Subcutaneous abdominal adipose tissue (tissue), 5 donors: ENCODE measurements at regions not wholly inside any gene's neighbourhood (a gene's known extent, or its start where the extent isn't known, plus 50 kb on each side); places are given as distances from the start of the nearest gene placed in this dataset.

Source experiments
- H3K27ac ChIP-seq: one replicate; pipeline ENCODE4 v1.7.0; 2013; ENCODE audit warnings: low read depth, mild to moderate bottlenecking, inconsistent platforms, low read length, moderate library complexity
- H3K27me3 ChIP-seq, 5 donors: one replicate each; pipeline ENCODE4 v1.7.0; 2013; ENCODE audit warnings: low read length in 5 of 5, inconsistent platforms in 1 of 5; ENCODE audit not compliant: control insufficient read depth in 5 of 5, insufficient read depth in 4 of 5
- H3K36me3 ChIP-seq, 5 donors: one replicate each; pipeline ENCODE4 v1.7.0; 2013; ENCODE audit warnings: low read length in 5 of 5; ENCODE audit not compliant: control insufficient read depth in 5 of 5, insufficient read depth in 5 of 5
- H3K4me1 ChIP-seq, 5 donors: one replicate each; pipeline ENCODE4 v1.7.0; 2013; ENCODE audit warnings: low read length in 5 of 5, mild to moderate bottlenecking in 3 of 5, moderate library complexity in 1 of 5; ENCODE audit not compliant: control insufficient read depth in 5 of 5, insufficient read depth in 5 of 5
- H3K4me3 ChIP-seq, 5 donors: one replicate each; pipeline ENCODE4 v1.7.0; 2013; ENCODE audit warnings: low read length in 5 of 5, low read depth in 1 of 5
- H3K9ac ChIP-seq, 5 donors: one replicate each; pipeline ENCODE4 v1.7.0; 2013; ENCODE audit warnings: low read length in 5 of 5, mild to moderate bottlenecking in 4 of 5, moderate library complexity in 3 of 5
- H3K9me3 ChIP-seq, 5 donors: one replicate each; pipeline ENCODE4 v1.7.0; 2013; ENCODE audit warnings: low read length in 5 of 5; ENCODE audit not compliant: control insufficient read depth in 5 of 5
- donor health status: healthy.
- donor health status: healthy.
- donor health status: healthy.
- donor health status: healthy.
- donor health status: healthy.

GRCh38 chr14:22384167-22384549 lies 204.9 kb downstream of the DAD1 start:
- Histone ChIP-seq H3K4me3 (no peak overlapping the region), H3K9me3 (no peaks in the 10 kb centered on the region), H3K4me1 (peaks cover 0 to 11% (median 6%) of the 10 kb centered on the region in 5 donors), H3K27ac (no peak overlapping the region), H3K9ac (no peak overlapping the region), H3K36me3 (no peaks in the 10 kb centered on the region), H3K27me3 (peaks cover 0 to 12% (median 3%) of the 10 kb centered on the region in 5 donors)

DNA sequence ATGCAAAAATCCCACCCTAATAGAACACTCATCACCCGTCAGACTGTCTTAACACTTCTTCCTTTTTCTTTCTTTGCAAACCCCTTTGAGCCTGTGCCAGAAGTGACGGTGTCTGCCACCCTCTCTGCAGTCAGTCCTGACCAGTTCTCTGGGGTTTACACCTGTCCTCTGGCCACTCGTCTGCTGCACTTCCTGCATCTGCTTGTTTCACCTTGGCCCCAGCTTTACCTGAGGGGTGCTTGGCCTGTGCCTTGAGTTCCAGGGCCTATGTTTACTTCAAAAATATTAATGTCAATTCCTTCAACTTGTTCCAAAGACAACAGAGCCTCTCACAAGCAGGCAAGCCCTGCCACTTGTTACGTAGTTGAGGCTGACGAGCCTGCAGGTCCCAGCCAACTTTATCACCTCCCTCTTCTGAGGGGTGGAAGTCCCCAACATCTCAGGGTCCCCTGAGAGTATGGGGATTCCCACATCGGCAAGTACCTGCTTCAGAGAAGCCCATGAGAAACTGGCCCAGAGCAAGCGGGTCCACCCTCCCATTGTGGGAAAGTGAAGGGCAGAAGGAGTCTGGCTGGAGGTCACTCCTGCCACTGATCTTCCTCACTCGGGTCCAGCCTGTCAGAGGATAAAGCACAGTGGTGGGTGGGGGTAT lies 205.4 kb downstream of the DAD1 start:
- peaks cover 0 to 12% (median 3%) of the 10 kb centered on the region in 5 donors for H3K27me3 ChIP-seq
- H3K27ac ChIP-seq: no peak overlapping the region
- H3K4me3 ChIP-seq: no peak overlapping the region
- peaks cover 0 to 11% (median 6%) of the 10 kb centered on the region in 5 donors for H3K4me1 ChIP-seq
- no peak overlapping the region for H3K9ac ChIP-seq
- H3K9me3 ChIP-seq: no peaks in the 10 kb centered on the region
- H3K36me3 ChIP-seq: no peaks in the 10 kb centered on the region

- H3K36me3 ChIP-seq: no peaks in the 10 kb centered on the region
- no peak overlapping the region for H3K9ac ChIP-seq
- peaks cover 0 to 9% (median 5%) of the 10 kb centered on the region in 5 donors for H3K4me1 ChIP-seq
- H3K27ac ChIP-seq: no peak overlapping the region
- H3K4me3 ChIP-seq: no peak overlapping the region
- H3K9me3 ChIP-seq: no peaks in the 10 kb centered on the region
- peaks cover 0 to 12% (median under 1%) of the 10 kb centered on the region in 5 donors for H3K27me3 ChIP-seq
These were observed 206.1 kb downstream of the DAD1 start for GRCh38 chr14:22382955-22383354.

DNA sequence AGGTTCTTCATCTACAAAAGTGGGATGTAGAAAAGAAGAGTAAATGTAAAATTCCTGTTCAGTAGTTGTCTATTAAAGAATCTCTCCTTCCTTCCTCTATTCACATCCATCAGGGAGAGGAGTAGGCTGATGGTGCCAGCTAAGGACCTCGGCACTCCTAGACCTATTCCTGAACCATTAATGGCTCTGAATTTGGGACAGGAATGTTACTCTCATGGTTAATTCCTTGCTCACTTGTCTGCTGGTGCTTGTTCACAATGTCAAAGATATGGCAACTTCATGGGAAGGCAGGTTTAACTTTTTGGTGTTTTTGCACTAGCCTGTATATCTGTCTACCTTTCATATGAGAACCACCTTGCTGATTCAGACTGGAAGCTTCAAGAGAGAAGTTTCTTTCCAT lies 206.6 kb downstream of the DAD1 start:
- Histone ChIP-seq H3K9ac (no peak overlapping the region), H3K27me3 (peaks cover 0 to 12% (median 2%) of the 10 kb centered on the region in 5 donors), H3K4me1 (peaks cover 0 to 4% (median 0%) of the 10 kb centered on the region in 5 donors), H3K27ac (no peak overlapping the region), H3K4me3 (no peak overlapping the region), H3K9me3 (no peaks in the 10 kb centered on the region), H3K36me3 (no peaks in the 10 kb centered on the region)

DNA sequence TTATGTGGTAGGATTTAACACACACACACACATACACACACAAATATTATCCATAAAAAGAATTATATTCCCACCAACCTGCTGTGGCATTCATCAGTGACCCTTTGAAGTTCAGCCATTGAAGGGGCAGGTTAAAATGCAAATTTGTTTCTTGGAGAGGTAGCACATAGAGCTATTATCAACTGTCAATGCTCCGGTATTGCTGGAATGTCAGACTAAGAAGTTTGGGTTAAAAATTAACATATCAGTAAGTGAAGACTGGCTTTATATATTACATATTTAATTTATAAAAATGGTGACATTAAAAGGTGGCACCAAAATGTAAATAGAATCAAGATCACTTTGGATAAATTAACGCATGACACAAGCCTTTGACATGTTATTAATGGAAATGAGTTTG lies 207.3 kb downstream of the DAD1 start:
- Histone ChIP-seq H3K9ac (no peak overlapping the region), H3K4me3 (no peak overlapping the region), H3K4me1 (peaks cover 0 to 4% (median 0%) of the 10 kb centered on the region in 5 donors), H3K27me3 (peaks cover 0 to 9% (median 2%) of the 10 kb centered on the region in 5 donors), H3K36me3 (no peaks in the 10 kb centered on the region), H3K9me3 (no peaks in the 10 kb centered on the region), H3K27ac (no peak overlapping the region)

DNA sequence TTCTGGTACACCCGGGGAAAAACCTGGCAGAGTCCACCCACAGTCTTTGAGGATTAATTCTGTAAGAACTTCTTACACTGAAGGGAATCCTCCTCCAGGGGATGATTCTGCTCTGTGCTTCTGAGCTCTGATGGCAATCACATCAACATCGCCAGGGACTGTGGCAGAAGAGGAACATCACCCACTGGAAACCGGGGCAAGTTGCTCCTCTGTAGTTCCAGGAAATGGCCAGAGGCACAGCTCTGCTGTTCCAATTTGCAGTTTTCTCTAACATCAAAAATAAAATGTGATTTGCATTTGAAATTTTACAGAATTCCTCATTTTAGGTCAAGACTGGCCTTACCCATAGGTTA lies 207.6 kb downstream of the DAD1 start:
- Histone ChIP-seq H3K4me3 (no peak overlapping the region), H3K27me3 (peaks cover 0 to 9% (median 2%) of the 10 kb centered on the region in 5 donors), H3K27ac (no peak overlapping the region), H3K9ac (no peak overlapping the region), H3K4me1 (peaks cover 0 to 4% (median 0%) of the 10 kb centered on the region in 5 donors), H3K36me3 (no peaks in the 10 kb centered on the region), H3K9me3 (no peaks in the 10 kb centered on the region)

GRCh38 chr14:22380571-22381407 lies 208.2 kb downstream of the DAD1 start:
- Histone ChIP-seq H3K9ac (no peak overlapping the region), H3K36me3 (no peaks in the 10 kb centered on the region)

DNA sequence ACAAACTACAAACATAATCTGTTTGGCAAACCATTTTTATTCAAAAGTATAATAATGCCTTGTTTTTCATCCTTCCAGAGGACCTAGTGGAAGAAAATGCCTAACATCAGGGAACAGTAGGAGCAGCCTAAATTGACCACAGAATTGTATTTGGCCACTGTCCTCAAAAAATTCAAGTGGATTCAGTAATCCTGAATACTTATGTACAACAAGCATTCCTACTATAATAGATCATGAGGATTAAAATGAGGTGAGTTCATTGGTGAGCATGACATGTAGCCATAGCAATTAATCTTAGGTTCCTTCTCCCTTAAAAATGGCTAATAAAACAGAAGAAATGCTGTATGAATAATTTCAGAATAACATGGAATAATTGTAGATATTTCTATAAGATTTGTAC lies 209.3 kb downstream of the DAD1 start:
- H3K27me3 ChIP-seq: peaks cover 0 to 9% (median 1%) of the 10 kb centered on the region in 5 donors
- no peak overlapping the region for H3K4me3 ChIP-seq
- peaks cover 0 to 4% (median 0%) of the 10 kb centered on the region in 5 donors for H3K4me1 ChIP-seq
- H3K9ac ChIP-seq: no peak overlapping the region
- no peak overlapping the region for H3K27ac ChIP-seq
- no peaks in the 10 kb centered on the region for H3K36me3 ChIP-seq
- no peaks in the 10 kb centered on the region for H3K9me3 ChIP-seq

More at GRCh38 chr14:22380571-22381407, 208.2 kb downstream of the DAD1 start:
- no peak overlapping the region for H3K27ac ChIP-seq
- no peaks in the 10 kb centered on the region for H3K9me3 ChIP-seq
- peaks cover 0 to 4% (median 0%) of the 10 kb centered on the region in 5 donors for H3K4me1 ChIP-seq
- H3K4me3 ChIP-seq: no peak overlapping the region
- peaks cover 0 to 9% (median 2%) of the 10 kb centered on the region in 5 donors for H3K27me3 ChIP-seq

- Histone ChIP-seq H3K9me3 (no peaks in the 10 kb centered on the region), H3K27ac (no peak overlapping the region), H3K27me3 (peaks cover 0 to 2% (median 0%) of the 10 kb centered on the region in 5 donors), H3K36me3 (no peaks in the 10 kb centered on the region), H3K4me3 (no peak overlapping the region), H3K4me1 (peaks cover 0 to 4% (median 0%) of the 10 kb centered on the region in 5 donors), H3K9ac (no peak overlapping the region)
These were observed 210.8 kb downstream of the DAD1 start for GRCh38 chr14:22378181-22378580.

DNA sequence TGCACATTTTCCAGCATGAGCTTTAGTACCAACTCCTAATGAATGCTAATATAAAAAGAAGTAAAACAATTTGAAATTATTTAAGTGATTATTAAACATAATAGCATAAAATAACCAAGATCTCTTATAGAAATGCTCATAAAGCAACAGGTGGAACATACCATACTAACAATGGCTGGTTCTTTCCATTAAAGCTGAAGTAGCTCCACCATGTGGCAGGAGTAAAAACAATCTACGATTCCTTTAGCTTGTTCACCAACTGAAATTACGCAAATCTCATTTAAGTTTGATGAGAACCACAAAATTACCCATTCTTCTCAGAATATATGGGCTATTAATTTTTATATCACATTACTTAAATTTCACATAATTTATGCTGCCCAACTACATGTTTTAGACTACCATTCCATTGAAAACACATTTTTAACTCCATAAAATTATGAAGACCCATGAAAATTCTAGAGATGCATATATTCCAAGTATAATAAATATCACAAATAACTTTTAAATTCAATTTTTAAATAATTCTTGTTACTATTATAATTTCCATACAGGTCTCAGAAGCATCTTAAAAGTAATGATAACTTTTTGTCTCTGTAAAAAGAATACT lies 213.6 kb downstream of the DAD1 start:
- no peaks in the 10 kb centered on the region for H3K36me3 ChIP-seq
- H3K9ac ChIP-seq: no peak overlapping the region
- H3K9me3 ChIP-seq: no peaks in the 10 kb centered on the region
- no peak overlapping the region for H3K27ac ChIP-seq
- H3K4me1 ChIP-seq: peaks cover 0 to 9% (median 0%) of the 10 kb centered on the region in 5 donors
- H3K27me3 ChIP-seq: peaks cover 0 to 2% (median 0%) of the 10 kb centered on the region in 5 donors
- H3K4me3 ChIP-seq: no peak overlapping the region
